Right lobe of liver (tissue), 6 donors: ENCODE measurements at regions not wholly inside any gene's neighbourhood (a gene's known extent, or its start where the extent isn't known, plus 50 kb on each side); places are given as distances from the start of the nearest gene placed in this dataset.
A peak's percentile ranks its signal among the peaks of the same experiment; 100 is the strongest.

Source experiments
- ATAC-seq, 4 donors: fragments of 200-7000 bp; cut with Tn5 transposase; one replicate each; pipeline ENCODE4 v1.9.1; 2020; ENCODE audit warnings: mild to moderate bottlenecking in 4 of 4, moderate library complexity in 4 of 4
- DNase-seq, 3 donors: peaks; one replicate each; pipeline ENCODE4 v3.0.0-alpha.2; 2020
- H3K27ac ChIP-seq, 3 donors: fragments of 200-600 bp; one replicate each; pipeline ENCODE4 v1.8.0; 2022
- H3K27me3 ChIP-seq, 2 donors: fragments of 200-600 bp; one replicate each; pipeline ENCODE4 v1.8.0; 2022
- H3K36me3 ChIP-seq, 4 donors: fragments of 200-600 bp; sonication (generic) in 1 of 4; one replicate each; pipeline versions ENCODE4 v1.5.1 to v1.8.0; 2017 to 2022; ENCODE audit warnings: control low read depth in 1 of 4
- H3K4me1 ChIP-seq, 4 donors: fragments of 200-600 bp; sonication (generic) in 1 of 4; one replicate each; pipeline versions ENCODE4 v1.5.1 to v1.8.0; 2017 to 2022; ENCODE audit warnings: control low read depth in 1 of 4
- H3K4me3 ChIP-seq, 3 donors: fragments of 200-600 bp; one replicate each; pipeline ENCODE4 v1.8.0; 2022
- H3K9me3 ChIP-seq, 4 donors: fragments of 200-600 bp; sonication (generic) in 1 of 4; one replicate each; pipeline versions ENCODE4 v1.5.1 to v1.8.0; 2017 to 2022; ENCODE audit warnings: control low read depth in 1 of 4
- CTCF ChIP-seq, 4 donors: fragments of 200-600 bp in 3 of 4; fragments of 450-650 bp in 1 of 4; IDR thresholded peaks; one replicate each; pipeline versions ENCODE4 v1.5.1 to v1.8.0; 2016 to 2022; ENCODE audit warnings: antibody characterized with exemption in 4 of 4, mild to moderate bottlenecking in 2 of 4
- POLR2A ChIP-seq: fragments of 450-650 bp; IDR thresholded peaks from one replicate; pipeline ENCODE4 v1.6.1; 2017; ENCODE audit warnings: antibody characterized with exemption, mild to moderate bottlenecking
- WGBS: methylation state at CpG from one replicate; pipeline ENCODE4 v1.1.6; 2018; ENCODE audit warnings: low coverage, low lambda C conversion rate; ENCODE audit not compliant: insufficient coverage; ENCODE audit errors: missing lambda C conversion rate; 5-methylcytosine and 5-hydroxymethylcytosine counted together
- intact Hi-C, 2 donors: fragments of 100-400 bp; cut with DNase I; formaldehyde crosslinking; loops; one replicate each; pipeline versions ENCODE4 v1.11.2 to v1.14.1; 2022
- donor health status: DM: no; HTN: yes; CAD: no.
- donor health status: DM: no; HTN: no; CAD: no.
- donor health status: DM: no; HTN: no; CAD: no.
- donor health status: DM: no; HTN: yes; CAD: no.
- donor health status: DM: no; HTN: yes; CAD: no.

DNA sequence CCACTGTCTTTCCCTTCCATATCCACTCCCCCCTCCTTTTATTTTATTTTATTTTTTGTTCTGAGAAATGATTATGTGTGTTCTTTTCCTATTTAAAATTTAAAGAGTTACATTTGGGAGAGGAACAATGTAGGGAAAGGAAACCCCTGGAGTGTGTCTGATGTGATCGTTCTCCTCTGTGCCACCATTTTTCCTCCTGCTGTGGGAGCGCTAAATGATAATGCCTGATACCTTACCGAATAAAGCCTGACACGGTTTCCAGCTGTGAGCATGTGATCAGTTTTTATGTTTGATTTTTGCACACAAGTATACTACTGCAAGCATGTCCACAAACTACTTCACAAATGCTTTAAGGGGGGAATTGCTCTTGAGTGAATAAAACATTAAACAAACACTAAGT lies 317.8 kb upstream of the FANCL start:
- Histone ChIP-seq H3K9me3 (no peaks in the 10 kb centered on the region), H3K27me3 (no peaks in the 10 kb centered on the region), H3K36me3 (no peaks in the 10 kb centered on the region), H3K4me1 (no peaks in the 10 kb centered on the region), H3K27ac (no peak overlapping the region), H3K4me3 (no peak overlapping the region)
- TF ChIP-seq CTCF (IDR thresholded peaks at IDR 0.05): no peak
- TF ChIP-seq POLR2A: no peak
- ATAC-seq (no peak), DNase-seq (no peak)
- intact Hi-C loops: no loop called here
- 66% methylated on average over 4 of the region's 4 CpGs for WGBS

DNA sequence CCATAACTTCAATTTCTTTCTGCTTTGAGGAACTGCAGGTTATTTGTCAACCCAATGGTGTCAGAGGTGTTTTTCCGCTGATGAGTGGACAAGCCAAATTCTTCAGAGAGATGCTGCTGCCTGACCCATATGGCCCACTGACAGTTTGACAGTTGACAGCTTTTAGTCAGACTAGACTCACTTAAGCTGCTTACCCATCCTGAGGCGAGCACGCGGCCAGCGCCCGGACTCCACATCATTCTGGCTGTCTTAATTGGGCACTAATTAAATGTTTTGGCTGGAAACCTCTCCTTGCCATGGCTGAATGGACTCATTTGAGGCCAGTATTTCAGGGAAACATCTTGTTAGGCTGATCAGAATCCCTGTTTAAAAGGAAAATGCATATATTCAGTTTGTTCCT lies 316.1 kb upstream of the FANCL start:
- no peak overlapping the region for H3K27ac ChIP-seq
- no peak for ATAC-seq
- H3K36me3 ChIP-seq: no peaks in the 10 kb centered on the region
- H3K4me3 ChIP-seq: no peak overlapping the region
- TF ChIP-seq POLR2A (no peak), CTCF (IDR thresholded peaks at IDR 0.05) (no peak)
- H3K27me3 ChIP-seq: no peaks in the 10 kb centered on the region
- no peaks in the 10 kb centered on the region for H3K4me1 ChIP-seq
- WGBS: 100% methylated on average over 5 of the region's 6 CpGs
- intact Hi-C loops: no loop called here
- DNase-seq: no peak
- H3K9me3 ChIP-seq: no peaks in the 10 kb centered on the region

DNA sequence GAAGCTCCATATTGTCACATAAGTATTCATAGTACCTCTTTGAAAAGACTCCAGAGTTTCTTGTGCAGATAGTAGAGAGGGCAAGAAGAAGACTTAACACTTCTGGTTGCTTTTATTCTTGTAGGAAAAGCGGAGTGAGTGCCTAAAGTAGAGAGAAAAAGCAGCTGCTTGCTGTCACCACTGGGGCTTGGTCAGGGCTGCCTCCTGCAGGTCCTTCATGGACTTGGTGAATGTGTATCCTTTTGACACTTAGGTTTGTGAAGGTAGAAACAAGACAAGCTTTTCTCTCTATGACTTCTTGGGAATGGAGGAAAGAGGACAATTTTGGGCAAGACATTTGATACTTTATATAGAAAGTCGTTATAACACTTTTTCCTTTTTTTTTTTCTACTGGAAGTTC lies 312.8 kb upstream of the FANCL start:
- DNase-seq (no peak), ATAC-seq (no peak)
- TF ChIP-seq POLR2A (no peak), CTCF (IDR thresholded peaks at IDR 0.05) (peak in 3 of 4 donors; percentile 10 to 19 (median 17))
- Histone ChIP-seq H3K27me3 (no peaks in the 10 kb centered on the region), H3K27ac (no peak overlapping the region), H3K4me3 (no peak overlapping the region), H3K4me1 (no peaks in the 10 kb centered on the region), H3K36me3 (no peaks in the 10 kb centered on the region), H3K9me3 (no peaks in the 10 kb centered on the region)
- 50% methylated on average over 2 of the region's 2 CpGs for WGBS
- intact Hi-C loops: no loop called here

DNA sequence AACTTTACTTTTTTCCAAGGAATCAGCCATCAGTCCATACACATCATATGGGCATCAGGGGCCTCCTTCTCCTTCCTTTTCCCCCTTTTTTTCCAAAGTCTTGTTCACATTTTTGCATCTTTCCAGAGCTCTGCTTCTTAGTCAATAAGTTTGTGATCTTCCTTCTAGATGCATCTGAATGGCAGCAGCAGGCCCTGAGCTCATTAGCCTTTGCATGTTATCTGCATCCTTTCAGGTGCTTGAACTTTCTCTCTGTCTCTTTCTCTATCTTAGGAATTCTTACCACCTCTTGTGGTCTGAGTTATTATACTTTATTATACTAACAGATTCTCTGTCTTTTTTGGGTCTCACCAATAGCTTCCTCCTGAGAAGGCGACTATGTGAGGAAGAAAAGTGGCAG lies 312.4 kb upstream of the FANCL start:
- no peak for TF ChIP-seq POLR2A
- TF ChIP-seq CTCF (IDR thresholded peaks at IDR 0.05): no peak
- WGBS: 80% methylated on average over 1 of the region's 1 CpG
- no peaks in the 10 kb centered on the region for H3K9me3 ChIP-seq
- DNase-seq (no peak), ATAC-seq (no peak)
- H3K27me3 ChIP-seq: no peaks in the 10 kb centered on the region
- no peaks in the 10 kb centered on the region for H3K4me1 ChIP-seq
- H3K4me3 ChIP-seq: no peak overlapping the region
- no peak overlapping the region for H3K27ac ChIP-seq
- H3K36me3 ChIP-seq: no peaks in the 10 kb centered on the region
- intact Hi-C loops: no loop called here
